A549 (cell line): ENCODE measurements at regions not wholly inside any gene's neighbourhood (a gene's known extent, or its start where the extent isn't known, plus 50 kb on each side); places are given as distances from the start of the nearest gene placed in this dataset.

Experiments
- BHLHE40 ChIP-seq: IDR thresholded peaks from 2 replicates; pipeline ENCODE4 v1.6.1; 2012; ENCODE audit warnings: low read depth, low read length, inconsistent platforms
- CBX2 ChIP-seq: fragments of 200-600 bp; sonication (generic); IDR thresholded peaks from 2 replicates; pipeline ENCODE4 v1.6.1; 2016; ENCODE audit warnings: low read depth, mild to moderate bottlenecking, borderline replicate concordance
- CHD2 ChIP-seq: fragments of 150-350 bp; IDR thresholded peaks from 2 replicates; pipeline ENCODE4 v1.6.1; 2014; ENCODE audit warnings: low read length; ENCODE audit not compliant: partially characterized antibody
- CTCF ChIP-seq: fragments of >200 bp; sonication (Bioruptor Twin); formaldehyde crosslinking; IDR thresholded peaks from 3 replicates; pipeline ENCODE4 v1.5.1; 2016
- ESRRA ChIP-seq: fragments of 150-350 bp; IDR thresholded peaks from 2 replicates; pipeline ENCODE4 v1.6.1; 2014; ENCODE audit warnings: mild to moderate bottlenecking, low read length, borderline replicate concordance
- HOXB13 ChIP-seq: fragments of 250-450 bp; sonication (Bioruptor Pico); IDR thresholded peaks from 2 replicates; pipeline ENCODE4 v1.5.0; 2020; ENCODE audit warnings: low read depth, mild to moderate bottlenecking, moderate library complexity
- MAZ ChIP-seq: fragments of 150-350 bp; IDR thresholded peaks from 2 replicates; pipeline ENCODE4 v1.6.1; 2014; ENCODE audit warnings: antibody characterized with exemption, low read depth, low read length, borderline replicate concordance
- POLR2A ChIP-seq: IDR thresholded peaks from 2 replicates; pipeline ENCODE4 v1.6.1; 2012; ENCODE audit warnings: mild to moderate bottlenecking, low read length
- REST ChIP-seq: fragments of 200-600 bp; sonication (generic); IDR thresholded peaks from 2 replicates; pipeline ENCODE4 v1.6.1; 2016; ENCODE audit warnings: antibody characterized with exemption, mild to moderate bottlenecking, moderate library complexity
- RFX5 ChIP-seq: fragments of 450-650 bp; IDR thresholded peaks from 2 replicates; pipeline ENCODE4 v1.7.1; 2014; ENCODE audit warnings: antibody characterized with exemption, mild to moderate bottlenecking, moderate library complexity
- RNF2 ChIP-seq: fragments of 200-600 bp; sonication (generic); IDR thresholded peaks from 2 replicates; pipeline ENCODE4 v1.6.1; 2016; ENCODE audit warnings: low read depth, mild to moderate bottlenecking, antibody characterized with exemption, moderate library complexity, borderline replicate concordance
- TF ChIP-seq, protein P1 (sequence below): IDR thresholded peaks from 2 replicates; pipeline ENCODE4 v1.6.1; 2012
- TF ChIP-seq, protein P2 (sequence below): fragments of 450-650 bp; IDR thresholded peaks from 2 replicates; pipeline ENCODE4 v1.6.1; 2014; ENCODE audit warnings: antibody characterized with exemption

DNA sequence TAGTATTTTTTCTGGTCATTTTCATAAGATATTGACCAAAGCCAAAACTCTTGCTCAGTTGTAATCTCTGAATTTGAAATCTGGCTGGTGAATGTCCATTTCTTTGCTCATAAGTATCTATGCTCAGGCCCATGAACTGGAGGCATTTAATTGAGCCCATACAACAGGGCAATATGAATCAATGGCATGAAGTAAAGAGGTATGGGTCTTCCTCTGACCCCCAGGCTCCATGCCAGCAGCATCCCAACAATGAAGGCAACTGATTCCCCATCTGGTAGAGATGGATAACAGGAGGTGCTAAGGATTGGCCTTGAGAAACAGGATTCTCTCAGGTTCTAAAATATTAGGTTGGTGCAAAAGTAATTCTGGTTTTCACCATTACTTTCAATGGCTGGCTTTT, 330.8 kb downstream of the LIG4 start:
- TF ChIP-seq, protein P1, sequence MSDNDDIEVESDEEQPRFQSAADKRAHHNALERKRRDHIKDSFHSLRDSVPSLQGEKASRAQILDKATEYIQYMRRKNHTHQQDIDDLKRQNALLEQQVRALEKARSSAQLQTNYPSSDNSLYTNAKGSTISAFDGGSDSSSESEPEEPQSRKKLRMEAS, result no peak
- TF ChIP-seq MAZ, result no peak
- no peak for TF ChIP-seq POLR2A
- no peak for TF ChIP-seq CHD2
- no peak for TF ChIP-seq CTCF
- TF ChIP-seq, protein P2, sequence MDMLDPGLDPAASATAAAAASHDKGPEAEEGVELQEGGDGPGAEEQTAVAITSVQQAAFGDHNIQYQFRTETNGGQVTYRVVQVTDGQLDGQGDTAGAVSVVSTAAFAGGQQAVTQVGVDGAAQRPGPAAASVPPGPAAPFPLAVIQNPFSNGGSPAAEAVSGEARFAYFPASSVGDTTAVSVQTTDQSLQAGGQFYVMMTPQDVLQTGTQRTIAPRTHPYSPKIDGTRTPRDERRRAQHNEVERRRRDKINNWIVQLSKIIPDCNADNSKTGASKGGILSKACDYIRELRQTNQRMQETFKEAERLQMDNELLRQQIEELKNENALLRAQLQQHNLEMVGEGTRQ, result no peak
- TF ChIP-seq BHLHE40, result no peak
- TF ChIP-seq ESRRA, result no peak
- no peak for TF ChIP-seq RNF2
- TF ChIP-seq CBX2, result no peak
- TF ChIP-seq RFX5, result no peak
- no peak for TF ChIP-seq REST
- TF ChIP-seq HOXB13, result no peak
